K562 (cell line): ENCODE measurements at regions not wholly inside any gene's neighbourhood (a gene's known extent, or its start where the extent isn't known, plus 50 kb on each side); places are given as distances from the start of the nearest gene placed in this dataset.

Source experiments
- ATAC-seq: fragments of 200-7000 bp; cut with Tn5 transposase; 3 replicates; pipeline ENCODE4 v1.9.1; 2020; ENCODE audit warnings: moderate library complexity
- BruUV-seq: library from RNA; stranded (reverse); fragments of 400-500 nt; replicated peaks from 2 replicates; lab custom pipeline; 2021; lab: Mats Ljungman, UMichigan
- CTCF ChIA-PET: fragments of 300-600 bp; formaldehyde crosslinking; extraction: SDS; loops from one replicate; lab custom pipeline; 2021; ENCODE audit warnings: low intra/inter-chr PET ratio; lab: Yijun Ruan, JAX
- POLR2A ChIA-PET: fragments of 300-600, 350-650 bp; sonication (Branson Sonifier 250); formaldehyde crosslinking; extraction: SDS; loops from one replicate; lab custom pipeline; 2021; ENCODE audit warnings: antibody characterized with exemption, inconsistent platforms; lab: Yijun Ruan, JAX
- DNase-seq, 4 experiments: peaks; one replicate each; pipeline versions ENCODE4 v3.0.0 to v3.0.0-alpha.2; 2011 to 2018; ENCODE audit warnings: low spot score in 3 of 4, mixed read lengths in 3 of 4; ENCODE audit errors: extremely low read depth in 1 of 4
- FAIRE-seq: peaks from 2 replicates; lab custom pipeline; 2011; peaks lifted over from hg19 to GRCh38; lab: Jason Lieb, UNC
- H2AFZ ChIP-seq: 2 replicates; pipeline ENCODE4 v1.6.0; 2011; ENCODE audit warnings: low read depth, low read length, control low read depth, inconsistent platforms
- H3K27ac ChIP-seq: fragments of 200-600 bp; 3 replicates; pipeline ENCODE4 v1.8.0; 2011; ENCODE audit warnings: low read depth, mild to moderate bottlenecking, control low read depth, inconsistent platforms, low read length, moderate library complexity, mixed read lengths; ENCODE audit errors: extremely low read depth
- H3K27me3 ChIP-seq, 2 experiments: fragments of 300-600 bp in 1 of 2; 2 replicates in 1 of 2; 3 replicates in 1 of 2; pipeline versions ENCODE4 v1.6.0 to v1.8.0; 2011; ENCODE audit warnings: inconsistent platforms in 2 of 2, low read length in 2 of 2, mild to moderate bottlenecking in 1 of 2, mixed read lengths in 1 of 2, moderate library complexity in 1 of 2; ENCODE audit not compliant: control insufficient read depth in 2 of 2, insufficient read depth in 2 of 2
- H3K36me3 ChIP-seq: fragments of 300-600 bp; 3 replicates; pipeline ENCODE4 v1.8.0; 2011; ENCODE audit warnings: mild to moderate bottlenecking, low read length, inconsistent platforms; ENCODE audit not compliant: control insufficient read depth, insufficient read depth
- H3K4me1 ChIP-seq, 2 experiments: fragments of 200-600 bp in 1 of 2; replicated peaks in 1 of 2; 2 replicates in 1 of 2; 3 replicates in 1 of 2; pipeline versions ENCODE4 v1.5.1 to v1.8.0; 2011; ENCODE audit warnings: inconsistent platforms in 2 of 2, low read length in 2 of 2, mild to moderate bottlenecking in 1 of 2, mixed read lengths in 1 of 2, moderate library complexity in 1 of 2; ENCODE audit not compliant: control insufficient read depth in 2 of 2, insufficient read depth in 2 of 2
- H3K4me2 ChIP-seq: 2 replicates; pipeline ENCODE4 v1.6.1; 2011; ENCODE audit warnings: low read length, control low read depth, inconsistent platforms, mixed read lengths; ENCODE audit not compliant: insufficient read depth
- H3K4me3 ChIP-seq: fragments of 200-600 bp; sonication (generic), shearing (Covaris generic); 2 replicates; pipeline ENCODE4 v1.5.1; 2016; ENCODE audit warnings: control low read depth, inconsistent platforms
- H3K79me2 ChIP-seq: fragments of 200-600 bp; 3 replicates; pipeline ENCODE4 v1.8.0; 2011; ENCODE audit warnings: low read length, inconsistent platforms; ENCODE audit not compliant: control insufficient read depth, insufficient read depth
- H3K9ac ChIP-seq, 2 experiments: 2 replicates each; pipeline versions ENCODE4 v1.6.0 to v1.6.1; 2011; ENCODE audit warnings: low read depth in 2 of 2, low read length in 2 of 2, control low read depth in 1 of 2, inconsistent platforms in 1 of 2, mild to moderate bottlenecking in 1 of 2, mixed read lengths in 1 of 2; ENCODE audit not compliant: insufficient read depth in 1 of 2
- H3K9me1 ChIP-seq: one replicate; pipeline ENCODE4 v1.6.0; 2011; ENCODE audit warnings: inconsistent platforms, mild to moderate bottlenecking, low read length, moderate library complexity; ENCODE audit not compliant: control insufficient read depth, insufficient read depth
- H3K9me3 ChIP-seq: replicated peaks from 2 replicates; pipeline ENCODE4 v1.5.1; 2011; ENCODE audit warnings: low read depth, low read length, inconsistent platforms; ENCODE audit not compliant: control insufficient read depth, insufficient read depth
- H4K20me1 ChIP-seq: replicated peaks from 2 replicates; pipeline ENCODE4 v1.6.1; 2011; ENCODE audit warnings: low read length, inconsistent platforms, mixed read lengths; ENCODE audit not compliant: control insufficient read depth, insufficient read depth
- BRD9 ChIP-seq: fragments of 450-650 bp; IDR thresholded peaks from 2 replicates; pipeline ENCODE4 v1.6.1; 2018; ENCODE audit warnings: low read depth; ENCODE audit not compliant: partially characterized antibody
- FOXA1 ChIP-seq: fragments of 450-650 bp; IDR thresholded peaks from 2 replicates; pipeline ENCODE4 v1.6.1; 2016; ENCODE audit warnings: mild to moderate bottlenecking, borderline replicate concordance
- SMARCE1 ChIP-seq: fragments of 450-650 bp; IDR thresholded peaks from 2 replicates; pipeline ENCODE4 v1.7.1; 2016; ENCODE audit warnings: mild to moderate bottlenecking
- SPI1 ChIP-seq: IDR thresholded peaks from 2 replicates; pipeline ENCODE4 v1.6.1; 2011; ENCODE audit warnings: low read depth, low read length, control low read depth, borderline replicate concordance
- STAT5B ChIP-seq: fragments of 250-450 bp; sonication (Bioruptor Pico); IDR thresholded peaks from 2 replicates; pipeline ENCODE4 v1.8.0; 2021; ENCODE audit warnings: mild to moderate bottlenecking, inconsistent platforms
- ZNF561 ChIP-seq: fragments of 450-650 bp; formaldehyde crosslinking; conservative IDR thresholded peaks from 2 replicates; pipeline ENCODE4 v1.4.0; 2020; ENCODE audit warnings: mild to moderate bottlenecking, moderate library complexity
- WGBS: fragments of 100-300 bp; shearing (Covaris generic); methylation state at CpG from one replicate; pipeline ENCODE4 v1.1.6; 2016; ENCODE audit warnings: low coverage, mixed read lengths; ENCODE audit not compliant: insufficient coverage; ENCODE audit errors: missing lambda C conversion rate; 5-methylcytosine and 5-hydroxymethylcytosine counted together
- in situ Hi-C: fragments of 300-500 bp; cut with MboI; formaldehyde crosslinking; loops from 4 replicates; pipeline ENCODE4 v1.15.0; 2018; ENCODE audit warnings: inconsistent platforms, mixed read lengths
- intact Hi-C: fragments of 100-400 bp; cut with micrococcal nuclease; formaldehyde crosslinking; loops from 2 replicates; pipeline ENCODE4 v1.14.2; 2022
- TF ChIP-seq, protein P1 (sequence below): IDR thresholded peaks from 3 replicates; pipeline ENCODE4 v1.6.1; 2011; ENCODE audit warnings: borderline replicate concordance, mild to moderate bottlenecking; ENCODE audit not compliant: insufficient read length, insufficient read depth
- TF ChIP-seq, protein P2 (sequence below): fragments of 250-450 bp; sonication (Bioruptor Pico); IDR thresholded peaks from 2 replicates; pipeline ENCODE4 v1.8.0; 2021; ENCODE audit warnings: borderline replicate concordance, mild to moderate bottlenecking, moderate library complexity; ENCODE audit not compliant: poor library complexity, severe bottlenecking
- TF ChIP-seq, protein P3 (sequence below): fragments of 450-650 bp; conservative IDR thresholded peaks from 2 replicates; pipeline ENCODE4 v1.6.1; 2016; ENCODE audit warnings: missing genetic modification characterization, low read depth, mild to moderate bottlenecking, missing compliant biosample characterization, moderate library complexity
- TF ChIP-seq, protein P4 (sequence below): sonication (generic); IDR thresholded peaks from 2 replicates; pipeline ENCODE4 v1.6.1; 2016
- TF ChIP-seq, protein P5 (sequence below), 2 experiments: fragments of 450-650 bp; formaldehyde crosslinking in 1 of 2; IDR thresholded peaks; 2 replicates each; pipeline versions ENCODE4 v1.4.0 to v1.6.1; 2014 to 2020; ENCODE audit warnings: mild to moderate bottlenecking in 2 of 2, borderline replicate concordance in 1 of 2, low read depth in 1 of 2

DNA sequence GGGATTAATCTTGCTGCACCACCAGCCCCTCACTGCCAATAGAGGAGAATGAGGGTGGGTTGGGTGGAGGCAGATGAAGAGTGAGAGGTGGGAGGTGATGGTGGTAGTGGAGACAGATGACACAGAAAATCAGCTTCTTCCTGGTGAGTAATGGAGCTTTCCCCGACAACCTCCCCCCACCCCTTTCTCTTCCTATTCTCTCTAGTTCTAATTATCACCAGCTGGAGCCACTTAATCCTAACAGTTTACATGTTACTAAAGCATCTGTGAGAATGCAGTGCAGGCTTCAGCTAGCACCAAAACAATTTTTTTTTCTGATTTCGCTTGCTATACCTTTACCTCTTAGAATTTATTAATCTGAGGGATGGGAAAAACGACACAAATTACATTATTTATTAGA is 116.1 kb upstream of the DNAJC19 start:
- Histone ChIP-seq H3K4me2 (no peak overlapping the region), H4K20me1 (no peaks in the 10 kb centered on the region), H3K4me1 (no peaks in the 10 kb centered on the region), H3K27ac (no peak overlapping the region), H3K9me1 (no peaks in the 10 kb centered on the region), H3K9ac (no peak overlapping the region), H3K9me3 (no peaks in the 10 kb centered on the region), H3K4me3 (no peak overlapping the region), H3K79me2 (no peaks in the 10 kb centered on the region), H2AFZ (no peak overlapping the region), H3K36me3 (no peaks in the 10 kb centered on the region), H3K27me3 (no peaks in the 10 kb centered on the region)
- FAIRE-seq (no peak), ATAC-seq (no peak), DNase-seq (no peak)
- CTCF ChIA-PET = no interaction called here
- POLR2A ChIA-PET = no interaction called here
- no TSS peak for BruUV-seq
- 0% methylated on average over 3 of the region's 3 CpGs for WGBS
- in situ Hi-C loops (no loop called here), intact Hi-C loops (no loop called here)
- TF ChIP-seq, protein P1, sequence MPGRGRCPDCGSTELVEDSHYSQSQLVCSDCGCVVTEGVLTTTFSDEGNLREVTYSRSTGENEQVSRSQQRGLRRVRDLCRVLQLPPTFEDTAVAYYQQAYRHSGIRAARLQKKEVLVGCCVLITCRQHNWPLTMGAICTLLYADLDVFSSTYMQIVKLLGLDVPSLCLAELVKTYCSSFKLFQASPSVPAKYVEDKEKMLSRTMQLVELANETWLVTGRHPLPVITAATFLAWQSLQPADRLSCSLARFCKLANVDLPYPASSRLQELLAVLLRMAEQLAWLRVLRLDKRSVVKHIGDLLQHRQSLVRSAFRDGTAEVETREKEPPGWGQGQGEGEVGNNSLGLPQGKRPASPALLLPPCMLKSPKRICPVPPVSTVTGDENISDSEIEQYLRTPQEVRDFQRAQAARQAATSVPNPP = no peak
- no peak for TF ChIP-seq SPI1
- TF ChIP-seq, protein P2, sequence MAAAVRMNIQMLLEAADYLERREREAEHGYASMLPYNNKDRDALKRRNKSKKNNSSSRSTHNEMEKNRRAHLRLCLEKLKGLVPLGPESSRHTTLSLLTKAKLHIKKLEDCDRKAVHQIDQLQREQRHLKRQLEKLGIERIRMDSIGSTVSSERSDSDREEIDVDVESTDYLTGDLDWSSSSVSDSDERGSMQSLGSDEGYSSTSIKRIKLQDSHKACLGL (CRISPR knock-in tag) = no peak
- TF ChIP-seq, protein P3, sequence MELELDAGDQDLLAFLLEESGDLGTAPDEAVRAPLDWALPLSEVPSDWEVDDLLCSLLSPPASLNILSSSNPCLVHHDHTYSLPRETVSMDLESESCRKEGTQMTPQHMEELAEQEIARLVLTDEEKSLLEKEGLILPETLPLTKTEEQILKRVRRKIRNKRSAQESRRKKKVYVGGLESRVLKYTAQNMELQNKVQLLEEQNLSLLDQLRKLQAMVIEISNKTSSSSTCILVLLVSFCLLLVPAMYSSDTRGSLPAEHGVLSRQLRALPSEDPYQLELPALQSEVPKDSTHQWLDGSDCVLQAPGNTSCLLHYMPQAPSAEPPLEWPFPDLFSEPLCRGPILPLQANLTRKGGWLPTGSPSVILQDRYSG (tag) = no peak
- TF ChIP-seq, protein P4, sequence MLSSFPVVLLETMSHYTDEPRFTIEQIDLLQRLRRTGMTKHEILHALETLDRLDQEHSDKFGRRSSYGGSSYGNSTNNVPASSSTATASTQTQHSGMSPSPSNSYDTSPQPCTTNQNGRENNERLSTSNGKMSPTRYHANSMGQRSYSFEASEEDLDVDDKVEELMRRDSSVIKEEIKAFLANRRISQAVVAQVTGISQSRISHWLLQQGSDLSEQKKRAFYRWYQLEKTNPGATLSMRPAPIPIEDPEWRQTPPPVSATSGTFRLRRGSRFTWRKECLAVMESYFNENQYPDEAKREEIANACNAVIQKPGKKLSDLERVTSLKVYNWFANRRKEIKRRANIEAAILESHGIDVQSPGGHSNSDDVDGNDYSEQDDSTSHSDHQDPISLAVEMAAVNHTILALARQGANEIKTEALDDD = no peak
- no peak for TF ChIP-seq SMARCE1
- TF ChIP-seq, protein P5, sequence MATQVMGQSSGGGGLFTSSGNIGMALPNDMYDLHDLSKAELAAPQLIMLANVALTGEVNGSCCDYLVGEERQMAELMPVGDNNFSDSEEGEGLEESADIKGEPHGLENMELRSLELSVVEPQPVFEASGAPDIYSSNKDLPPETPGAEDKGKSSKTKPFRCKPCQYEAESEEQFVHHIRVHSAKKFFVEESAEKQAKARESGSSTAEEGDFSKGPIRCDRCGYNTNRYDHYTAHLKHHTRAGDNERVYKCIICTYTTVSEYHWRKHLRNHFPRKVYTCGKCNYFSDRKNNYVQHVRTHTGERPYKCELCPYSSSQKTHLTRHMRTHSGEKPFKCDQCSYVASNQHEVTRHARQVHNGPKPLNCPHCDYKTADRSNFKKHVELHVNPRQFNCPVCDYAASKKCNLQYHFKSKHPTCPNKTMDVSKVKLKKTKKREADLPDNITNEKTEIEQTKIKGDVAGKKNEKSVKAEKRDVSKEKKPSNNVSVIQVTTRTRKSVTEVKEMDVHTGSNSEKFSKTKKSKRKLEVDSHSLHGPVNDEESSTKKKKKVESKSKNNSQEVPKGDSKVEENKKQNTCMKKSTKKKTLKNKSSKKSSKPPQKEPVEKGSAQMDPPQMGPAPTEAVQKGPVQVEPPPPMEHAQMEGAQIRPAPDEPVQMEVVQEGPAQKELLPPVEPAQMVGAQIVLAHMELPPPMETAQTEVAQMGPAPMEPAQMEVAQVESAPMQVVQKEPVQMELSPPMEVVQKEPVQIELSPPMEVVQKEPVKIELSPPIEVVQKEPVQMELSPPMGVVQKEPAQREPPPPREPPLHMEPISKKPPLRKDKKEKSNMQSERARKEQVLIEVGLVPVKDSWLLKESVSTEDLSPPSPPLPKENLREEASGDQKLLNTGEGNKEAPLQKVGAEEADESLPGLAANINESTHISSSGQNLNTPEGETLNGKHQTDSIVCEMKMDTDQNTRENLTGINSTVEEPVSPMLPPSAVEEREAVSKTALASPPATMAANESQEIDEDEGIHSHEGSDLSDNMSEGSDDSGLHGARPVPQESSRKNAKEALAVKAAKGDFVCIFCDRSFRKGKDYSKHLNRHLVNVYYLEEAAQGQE (IDR thresholded peaks at IDR 0.05; ENCODE audit: borderline replicate concordance) = no peak
- TF ChIP-seq, protein P5 (CRISPR knock-in tag; IDR thresholded peaks at IDR 0.05; ENCODE audit: low read depth) = no peak
- TF ChIP-seq ZNF561 (CRISPR knock-in tag) = no peak
- no peak for TF ChIP-seq FOXA1
- TF ChIP-seq BRD9 = no peak
- no peak for TF ChIP-seq STAT5B
